ENCODE measurements at regions not wholly inside any gene's neighbourhood (a gene's known extent, or its start where the extent isn't known, plus 50 kb on each side); places are given as distances from the start of the nearest gene placed in this dataset.

DNA sequence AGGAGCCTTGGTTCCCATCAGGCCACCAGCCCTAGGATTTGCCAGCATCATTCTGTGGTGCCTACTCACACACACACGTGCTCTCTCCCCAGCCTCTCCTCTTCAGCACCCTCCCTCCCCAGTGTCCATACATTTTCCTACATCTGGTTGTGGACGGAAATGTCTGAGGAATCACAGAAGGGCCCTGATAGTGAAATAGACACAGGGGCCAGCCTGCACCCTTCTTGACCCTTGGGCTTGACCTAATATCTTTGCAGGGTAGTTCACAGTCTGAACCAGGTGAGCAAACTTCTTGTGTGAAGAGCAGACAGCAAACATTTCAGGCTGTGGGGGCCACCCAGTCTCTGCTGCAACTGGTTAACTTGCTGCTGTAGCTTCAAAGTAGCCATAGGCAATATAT is 108.5 kb upstream of the NXT1 start:
- TF ChIP-seq, protein P1, sequence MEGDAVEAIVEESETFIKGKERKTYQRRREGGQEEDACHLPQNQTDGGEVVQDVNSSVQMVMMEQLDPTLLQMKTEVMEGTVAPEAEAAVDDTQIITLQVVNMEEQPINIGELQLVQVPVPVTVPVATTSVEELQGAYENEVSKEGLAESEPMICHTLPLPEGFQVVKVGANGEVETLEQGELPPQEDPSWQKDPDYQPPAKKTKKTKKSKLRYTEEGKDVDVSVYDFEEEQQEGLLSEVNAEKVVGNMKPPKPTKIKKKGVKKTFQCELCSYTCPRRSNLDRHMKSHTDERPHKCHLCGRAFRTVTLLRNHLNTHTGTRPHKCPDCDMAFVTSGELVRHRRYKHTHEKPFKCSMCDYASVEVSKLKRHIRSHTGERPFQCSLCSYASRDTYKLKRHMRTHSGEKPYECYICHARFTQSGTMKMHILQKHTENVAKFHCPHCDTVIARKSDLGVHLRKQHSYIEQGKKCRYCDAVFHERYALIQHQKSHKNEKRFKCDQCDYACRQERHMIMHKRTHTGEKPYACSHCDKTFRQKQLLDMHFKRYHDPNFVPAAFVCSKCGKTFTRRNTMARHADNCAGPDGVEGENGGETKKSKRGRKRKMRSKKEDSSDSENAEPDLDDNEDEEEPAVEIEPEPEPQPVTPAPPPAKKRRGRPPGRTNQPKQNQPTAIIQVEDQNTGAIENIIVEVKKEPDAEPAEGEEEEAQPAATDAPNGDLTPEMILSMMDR (IDR thresholded peaks at IDR 0.05; ENCODE audit: low read depth, low read length), result no peak
- H3K4me3 ChIP-seq (replicated peaks in 1 of 2; ENCODE audit: low read depth in 2 of 2, low read length in 2 of 2), result no peak overlapping the region
- no peak for DNase-seq (ENCODE audit: low read depth in 2 of 2)

DNA sequence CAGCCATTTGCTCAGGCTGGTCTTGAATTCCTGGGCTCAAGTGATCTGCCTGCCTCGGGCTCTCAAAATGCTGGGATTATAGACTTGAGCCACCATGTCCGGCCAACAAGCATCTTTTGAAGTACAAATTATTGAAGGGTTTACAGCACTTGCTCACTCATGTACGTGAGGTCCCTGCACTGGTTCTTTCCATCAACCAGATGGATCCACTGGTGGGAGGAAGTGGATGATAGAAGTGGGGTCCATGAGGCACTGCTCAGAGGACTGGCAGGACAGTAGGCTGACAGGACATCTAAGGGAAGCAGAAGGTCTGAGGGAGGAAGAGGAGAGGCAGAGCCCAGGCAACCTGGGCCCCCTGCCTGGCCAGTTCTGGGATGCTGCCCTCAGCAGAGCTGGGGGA is 109.2 kb upstream of the NXT1 start:
- no peak overlapping the region for H3K4me3 ChIP-seq (replicated peaks in 1 of 2; ENCODE audit: low read depth in 2 of 2, low read length in 2 of 2)
- TF ChIP-seq, protein P1 (IDR thresholded peaks at IDR 0.05; ENCODE audit: low read depth, low read length), result no peak
- DNase-seq (ENCODE audit: low read depth in 2 of 2), result no peak

DNA sequence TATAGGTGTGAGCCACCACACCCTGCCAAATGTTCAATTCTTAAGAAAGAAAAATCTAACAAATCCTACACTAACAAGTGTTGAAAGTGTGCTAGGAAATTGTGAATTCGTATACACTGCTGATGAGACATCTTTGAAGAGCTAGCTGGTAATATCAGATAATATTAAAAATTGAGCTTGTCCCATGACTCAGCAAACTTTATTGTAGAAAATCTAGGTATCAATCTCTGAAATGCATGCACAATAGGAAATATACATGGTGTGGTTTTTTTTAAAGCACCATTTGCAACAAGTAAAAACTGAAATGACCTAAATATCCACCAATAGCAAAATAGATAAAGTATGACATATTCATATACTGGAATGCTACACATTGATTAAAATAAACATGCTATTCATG is 110.1 kb upstream of the NXT1 start:
- no peak for DNase-seq (ENCODE audit: low read depth in 2 of 2)
- no peak overlapping the region for H3K4me3 ChIP-seq (replicated peaks in 1 of 2; ENCODE audit: low read depth in 2 of 2, low read length in 2 of 2)
- TF ChIP-seq, protein P1 (IDR thresholded peaks at IDR 0.05; ENCODE audit: low read depth, low read length), result no peak

DNA sequence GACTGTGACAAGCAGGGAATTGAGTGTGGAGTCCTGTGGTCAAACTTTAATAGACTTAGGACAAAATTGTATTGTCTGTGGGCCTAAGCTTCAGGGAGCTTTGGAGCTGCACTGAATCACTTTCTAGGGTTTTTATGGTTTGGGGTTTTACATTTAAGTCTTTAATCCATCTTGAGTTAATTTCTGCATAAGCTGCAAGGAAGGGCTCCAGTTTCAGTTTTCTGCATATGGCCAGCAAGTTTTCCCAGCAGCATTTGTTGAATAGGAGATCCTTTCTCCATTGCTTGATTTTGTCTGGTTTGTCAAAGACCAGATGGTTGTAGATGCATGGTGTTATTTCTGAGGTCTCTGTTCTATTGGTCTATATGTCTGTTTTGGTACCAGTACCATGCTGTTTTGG is 113.4 kb upstream of the NXT1 start:
- TF ChIP-seq, protein P1 (IDR thresholded peaks at IDR 0.05; ENCODE audit: low read depth, low read length), result no peak
- no peak overlapping the region for H3K4me3 ChIP-seq (replicated peaks in 1 of 2; ENCODE audit: low read depth in 2 of 2, low read length in 2 of 2)
- DNase-seq (ENCODE audit: low read depth in 2 of 2), result no peak

DNA sequence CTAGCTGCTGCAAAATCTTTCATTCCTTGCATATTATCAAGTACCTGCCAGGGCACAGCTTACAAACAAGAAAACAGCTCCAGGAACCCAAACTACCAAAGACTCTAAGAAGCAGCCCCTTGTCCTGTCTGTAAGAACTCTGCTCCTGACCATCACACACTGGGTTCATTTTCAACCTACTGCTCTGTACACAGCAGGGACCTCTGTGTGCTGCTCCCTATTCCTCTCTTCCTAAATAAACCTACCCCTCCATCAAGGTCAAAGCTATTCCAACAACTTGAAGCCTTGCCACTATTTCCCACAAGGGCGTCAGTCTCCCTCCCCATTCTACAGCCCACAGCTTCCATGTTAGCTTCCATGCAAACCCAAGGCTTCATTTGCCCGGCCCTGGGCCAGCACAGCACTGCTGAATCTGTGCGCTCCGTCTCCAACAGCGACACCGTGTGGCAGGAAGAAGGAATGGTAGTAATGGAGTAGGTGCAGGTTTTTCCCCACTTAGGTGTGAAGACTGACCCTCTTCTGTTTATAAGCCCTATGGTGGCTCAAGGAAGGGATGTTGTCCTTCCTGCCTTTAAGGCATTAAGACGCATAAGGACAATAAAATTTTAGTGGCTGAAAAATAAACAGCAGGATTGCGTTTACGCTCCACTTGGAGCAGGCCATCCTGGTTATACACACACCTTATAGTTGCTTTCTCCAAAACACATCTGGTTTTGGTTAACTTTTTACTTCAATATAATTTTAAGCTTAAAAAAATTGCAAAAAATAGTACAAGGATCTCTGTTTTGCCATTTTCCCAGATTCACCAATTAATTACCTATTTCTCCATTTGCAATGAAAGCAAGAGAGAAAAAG is 115.2 kb upstream of the NXT1 start:
- TF ChIP-seq, protein P1 (IDR thresholded peaks at IDR 0.05; ENCODE audit: low read depth, low read length), result peak; percentile 81
- no peak overlapping the region for H3K4me3 ChIP-seq (replicated peaks in 1 of 2; ENCODE audit: low read depth in 2 of 2, low read length in 2 of 2)
- DNase-seq (ENCODE audit: low read depth in 2 of 2), result peak; percentile 77 to 78

DNA sequence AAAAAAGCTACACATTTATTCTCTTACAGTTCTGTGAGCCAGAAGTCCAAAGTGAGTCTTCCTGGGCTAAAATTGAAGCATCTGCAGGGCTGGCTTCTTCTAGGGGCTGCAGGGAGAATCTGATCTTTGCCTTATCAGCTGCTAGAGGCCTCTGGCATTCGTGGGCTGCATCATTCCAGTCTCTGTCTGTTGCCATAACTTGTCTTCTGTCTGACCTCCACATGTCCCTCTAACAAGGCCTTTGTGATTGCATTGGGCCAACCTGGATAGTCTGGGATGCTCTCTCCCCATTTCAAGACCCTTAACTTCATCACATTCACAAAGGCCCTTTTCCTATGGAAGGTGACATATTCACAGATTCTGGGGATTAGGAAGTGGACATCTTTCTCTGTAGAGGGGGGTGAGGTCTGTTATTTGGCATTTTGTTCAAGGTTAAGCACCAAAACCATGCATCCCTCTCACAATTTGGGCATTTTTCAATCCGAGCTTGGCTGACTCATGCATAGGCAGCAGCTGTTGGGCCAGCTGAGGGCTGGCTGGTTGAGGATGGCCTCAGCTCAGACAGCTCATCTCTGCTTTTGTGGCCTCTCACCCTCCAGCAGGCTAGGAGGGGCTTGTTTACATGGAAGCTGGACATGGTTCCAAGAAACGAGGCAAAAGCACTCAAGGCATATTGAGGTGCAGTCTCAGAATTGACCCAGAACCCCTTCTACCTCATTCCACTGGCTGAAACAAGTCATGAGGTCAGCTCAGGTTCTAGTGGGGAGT is 116.1 kb upstream of the NXT1 start:
- peak in 1 of 2 donors; percentile 68 for DNase-seq (ENCODE audit: low read depth in 2 of 2)
- H3K4me3 ChIP-seq (replicated peaks in 1 of 2; ENCODE audit: low read depth in 2 of 2, low read length in 2 of 2), result no peak overlapping the region
- TF ChIP-seq, protein P1 (IDR thresholded peaks at IDR 0.05; ENCODE audit: low read depth, low read length), result no peak

All from cardiac fibroblast (primary cell).